ENCODE measurements at regions not wholly inside any gene's neighbourhood (a gene's known extent, or its start where the extent isn't known, plus 50 kb on each side); places are given as distances from the start of the nearest gene placed in this dataset.
"Not testable (repeated sequence)": the region's sequence is repeated elsewhere in the genome, so short reads cannot be mapped to it uniquely, and the experiment has no call there.

GRCh38 chr1:56149761-56150160 is 429.6 kb downstream of the PLPP3 start:
- DNase-seq = no peak

- no peak for DNase-seq
Measured at GRCh38 chr1:56148326-56149193, 430.8 kb downstream of the PLPP3 start.

DNA sequence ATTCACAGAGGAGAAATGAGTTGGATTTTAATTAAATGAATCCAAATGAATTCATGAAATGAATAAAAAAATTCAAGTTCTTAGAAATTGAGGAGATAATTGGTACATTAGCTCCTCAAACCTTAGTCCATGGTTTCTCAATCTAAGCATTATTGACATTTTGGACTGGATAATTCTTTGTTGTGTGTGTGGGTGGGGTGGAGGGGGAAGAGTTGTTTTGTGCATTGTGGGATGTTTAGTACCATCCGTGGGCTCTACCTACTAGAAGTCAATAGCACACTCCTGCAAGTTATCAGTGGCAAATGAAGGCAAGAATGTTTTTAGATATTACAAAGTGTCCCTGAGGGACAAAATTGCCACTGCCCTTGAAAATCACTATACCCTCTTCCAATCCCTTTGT is 431.9 kb downstream of the PLPP3 start:
- DNase-seq = no peak

- DNase-seq = no peak
Measured at GRCh38 chr1:56147034-56147433, 432.3 kb downstream of the PLPP3 start.

- DNase-seq = peak; percentile 27
Measured at GRCh38 chr1:56146449-56146848, 432.9 kb downstream of the PLPP3 start.

DNA sequence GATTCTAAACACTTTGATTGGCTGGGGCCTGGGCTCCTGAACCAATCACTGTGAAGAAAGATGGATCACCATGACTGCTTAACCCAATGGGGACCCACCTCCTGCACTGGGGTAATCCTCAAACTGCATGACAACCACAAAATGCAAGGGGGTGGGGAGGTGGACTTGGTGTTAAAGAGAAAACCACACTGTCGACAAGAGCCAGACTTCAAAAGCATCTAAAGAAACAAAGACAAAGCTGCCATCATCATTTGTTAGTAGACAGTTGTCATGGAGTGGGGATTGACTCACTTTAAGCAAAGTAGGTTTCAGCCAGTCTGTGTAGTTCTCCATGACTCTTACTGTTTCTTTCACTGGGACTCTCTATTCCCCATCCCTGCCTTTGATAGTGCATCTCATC is 433.8 kb downstream of the PLPP3 start:
- DNase-seq = no peak

DNA sequence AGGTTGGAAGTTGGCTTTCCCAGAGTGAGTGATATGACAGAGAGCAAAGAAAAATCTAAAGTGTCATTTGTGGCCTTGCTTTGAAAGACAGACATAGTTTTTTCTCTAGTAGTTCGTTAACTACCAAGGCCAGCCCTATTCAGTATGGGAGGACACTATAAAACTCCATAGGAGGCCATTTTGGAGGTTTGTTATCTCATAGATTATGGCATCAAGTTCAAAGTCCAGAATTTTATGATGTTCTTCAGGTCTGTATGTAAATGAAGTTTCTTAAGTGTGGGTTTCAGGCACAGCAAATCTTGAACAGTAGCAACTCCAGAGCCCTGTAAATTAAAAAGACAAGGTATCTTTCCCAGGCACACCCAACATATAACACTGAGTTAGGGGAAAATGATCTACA is 437.1 kb downstream of the PLPP3 start:
- no peak for DNase-seq

DNA sequence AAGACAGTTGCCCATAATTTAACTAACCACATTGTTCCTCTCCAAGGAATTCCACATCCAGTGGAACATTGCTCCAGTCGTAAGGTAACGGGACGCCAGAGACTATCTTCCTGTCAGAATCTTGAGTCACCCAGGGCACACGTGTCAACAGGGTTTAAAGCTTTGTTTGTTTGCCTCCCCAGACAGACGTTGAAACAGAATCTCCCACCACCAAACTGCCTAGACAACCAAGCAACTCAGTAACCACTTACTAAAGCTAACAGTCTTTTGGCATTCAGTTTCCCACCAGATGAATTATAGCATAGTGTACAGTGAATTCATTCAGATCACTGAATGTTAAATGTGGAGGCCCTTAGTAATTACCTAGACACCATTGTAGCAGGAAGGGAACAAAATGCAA is 439.5 kb downstream of the PLPP3 start:
- no peak for DNase-seq

DNA sequence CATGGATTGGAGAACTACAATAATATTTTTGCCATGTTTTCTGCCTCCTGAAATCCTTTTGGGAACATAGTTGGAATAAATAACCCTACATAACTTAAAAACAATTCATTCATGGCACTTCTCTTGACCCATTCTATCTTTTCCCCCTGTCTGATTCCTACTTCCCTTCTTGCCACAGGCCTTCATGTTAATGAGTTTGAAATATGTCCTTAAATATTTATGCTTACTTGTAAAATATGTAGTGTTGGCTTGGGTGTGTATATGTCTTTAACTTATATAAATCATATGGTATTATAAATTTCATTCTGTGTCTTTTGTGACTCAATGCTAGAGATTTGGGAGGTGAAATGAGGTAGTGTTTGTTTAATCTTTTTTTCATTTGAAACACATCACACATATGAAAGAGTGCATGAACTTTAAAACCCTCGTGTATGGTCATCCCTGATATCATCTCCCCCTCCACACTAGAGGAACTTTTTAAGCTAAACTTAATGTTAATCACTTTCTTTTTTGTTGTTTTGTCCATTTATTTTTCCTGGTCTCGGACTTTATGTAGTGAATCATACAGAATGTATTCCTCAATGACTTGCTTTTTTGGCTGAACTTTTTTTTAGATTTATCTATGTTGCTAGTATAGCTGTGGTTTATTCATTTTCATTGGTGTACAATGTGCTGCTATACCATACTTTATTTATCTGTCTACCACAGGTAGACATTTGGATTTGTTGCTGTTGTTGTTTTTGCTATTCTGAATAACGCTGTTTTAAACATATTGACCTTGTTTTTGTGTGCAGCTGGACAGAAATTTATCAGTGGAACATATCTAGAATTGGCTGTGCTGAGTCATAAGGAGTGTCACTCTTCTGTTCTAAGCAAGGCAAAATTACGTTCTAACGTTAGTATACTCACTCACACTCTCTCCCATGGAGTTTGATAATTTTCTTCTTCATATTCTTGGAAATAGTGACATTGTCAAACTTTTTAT is 441.6 kb downstream of the PLPP3 start:
- DNase-seq = no peak

- DNase-seq = no peak
Measured at GRCh38 chr1:56137090-56137489, 442.3 kb downstream of the PLPP3 start.

DNA sequence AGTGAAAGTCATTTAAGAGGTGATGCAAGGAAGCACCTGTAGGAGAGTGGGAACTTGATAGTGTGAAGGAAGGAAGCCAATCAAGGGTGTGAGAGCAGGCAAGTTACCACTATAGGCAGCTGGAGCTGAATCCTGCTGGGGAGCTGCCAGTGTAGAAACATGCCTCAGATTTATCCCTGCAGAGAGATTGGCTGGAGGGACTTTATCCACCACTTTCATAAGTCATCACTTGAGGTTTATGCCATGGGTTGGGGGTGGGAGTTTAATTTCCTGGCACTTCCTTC is 443.6 kb downstream of the PLPP3 start:
- no peak for DNase-seq

DNA sequence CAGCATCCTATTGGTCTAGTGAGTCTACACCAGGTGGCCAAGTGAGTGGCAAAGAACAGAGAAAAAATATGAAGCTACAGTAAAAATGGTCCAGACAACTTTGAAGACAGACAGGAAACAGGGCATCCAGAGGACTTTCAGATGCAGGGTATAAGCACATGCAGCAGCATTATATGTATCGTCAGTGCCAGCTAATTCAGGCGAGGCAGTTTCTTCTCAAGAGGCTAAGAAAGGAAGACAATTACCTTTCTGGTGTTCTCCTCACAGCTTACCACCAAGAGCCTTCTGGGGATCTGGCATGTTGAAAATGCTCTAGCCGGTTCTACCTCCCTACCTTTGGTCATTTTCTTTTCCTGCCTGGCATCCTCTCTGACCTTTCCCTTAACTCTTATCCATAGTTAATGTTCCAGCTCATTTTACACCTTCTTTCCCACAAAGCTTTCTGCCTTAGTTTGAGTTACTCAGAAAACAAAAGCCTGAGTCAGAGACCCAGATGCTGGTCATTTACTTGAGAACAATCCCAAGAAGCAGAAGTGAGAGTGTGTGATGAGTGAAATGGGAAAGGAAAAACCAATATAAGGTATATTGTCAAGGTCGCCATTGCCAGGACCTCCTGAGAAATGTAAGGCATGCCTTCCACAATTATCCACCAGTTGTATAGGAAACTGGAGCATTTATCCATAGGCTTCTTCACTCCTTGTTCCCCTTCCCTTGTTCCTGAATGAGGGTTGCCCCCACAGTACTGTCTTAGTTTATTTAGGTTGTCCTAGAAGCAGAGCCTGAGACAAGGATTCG is 444.1 kb downstream of the PLPP3 start:
- DNase-seq = no peak

- DNase-seq = no peak
Measured at GRCh38 chr1:56133522-56134472, 445.6 kb downstream of the PLPP3 start.

GRCh38 chr1:56132520-56132919 is 446.8 kb downstream of the PLPP3 start:
- DNase-seq = no peak

DNA sequence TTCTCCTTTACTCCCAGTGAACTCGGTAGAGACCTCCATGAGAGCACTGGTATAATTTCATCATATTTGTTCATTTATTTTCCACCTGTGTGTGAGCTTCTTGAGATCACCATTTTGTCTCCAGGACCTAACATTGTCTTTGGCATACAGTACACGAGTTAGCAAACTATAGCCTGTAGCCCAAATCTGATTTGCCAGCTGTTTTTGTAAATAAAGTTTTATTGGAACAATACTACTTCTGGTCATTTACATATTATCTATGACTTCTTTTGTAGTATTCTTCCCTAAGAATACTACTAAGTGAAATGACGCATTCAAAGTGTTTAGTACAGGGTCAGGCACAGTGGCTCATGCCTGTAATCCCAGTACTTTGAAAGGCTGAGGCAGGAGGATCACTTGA is 449.5 kb downstream of the PLPP3 start:
- DNase-seq = no peak

GRCh38 chr1:56125316-56125715 is 454.0 kb downstream of the PLPP3 start:
- DNase-seq = no peak

GRCh38 chr1:56123826-56124225 is 455.5 kb downstream of the PLPP3 start:
- no peak for DNase-seq

GRCh38 chr1:56123421-56123820 is 455.9 kb downstream of the PLPP3 start:
- DNase-seq = no peak

DNA sequence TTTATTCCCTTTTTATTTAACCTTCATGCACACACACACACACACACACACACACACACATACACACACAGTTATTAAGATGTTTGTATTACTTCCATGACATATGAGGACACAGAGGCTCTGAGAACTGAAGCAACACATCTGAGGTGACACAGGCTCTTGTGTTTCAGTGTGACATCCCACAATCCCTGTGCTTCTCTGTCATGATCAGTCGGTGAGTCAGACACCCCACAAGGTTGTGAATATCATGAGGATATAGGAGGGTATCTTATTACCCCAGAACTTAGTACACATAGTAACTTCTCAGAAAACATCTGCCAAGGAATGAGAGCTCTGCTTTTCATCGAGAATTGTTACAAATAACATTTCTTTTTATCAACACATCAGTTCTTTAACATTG is 459.3 kb downstream of the PLPP3 start:
- DNase-seq = no peak

DNA sequence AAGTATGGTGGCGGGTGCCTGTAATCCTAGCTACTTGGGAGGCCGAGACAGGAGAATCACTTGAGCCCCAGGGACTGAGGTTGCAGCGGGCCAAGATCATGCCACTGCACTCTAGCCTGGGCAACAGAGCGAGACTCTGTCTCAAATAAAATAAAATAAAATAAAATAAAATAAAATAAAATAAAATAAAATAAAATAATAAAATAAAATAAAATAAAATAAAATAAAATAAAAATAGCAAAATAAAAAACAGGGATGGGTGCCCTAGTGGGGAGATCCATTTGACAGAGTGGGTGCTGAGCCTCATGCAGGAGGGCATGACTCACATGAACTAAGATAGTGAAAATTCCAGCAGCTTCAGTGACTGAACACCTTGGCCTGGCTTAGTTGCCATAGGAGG is 460.7 kb downstream of the PLPP3 start:
- not testable (repeated sequence) for DNase-seq

- DNase-seq = no peak
Measured at GRCh38 chr1:56115701-56116100, 463.7 kb downstream of the PLPP3 start.
